NCI-H2171 (cell line): ENCODE measurements at regions not wholly inside any gene's neighbourhood (a gene's known extent, or its start where the extent isn't known, plus 50 kb on each side); places are given as distances from the start of the nearest gene placed in this dataset.

Experiments used
- DNase-seq: peaks from one replicate; lab custom pipeline; 2025; lab: John Stamatoyannopoulos, UW

- DNase-seq, result no peak
Measured at GRCh38 chr13:39858794-39859193, 203.3 kb downstream of the COG6 start.

GRCh38 chr13:39859898-39860297, 204.4 kb downstream of the COG6 start:
- DNase-seq, result no peak

- no peak for DNase-seq
Measured at GRCh38 chr13:39862900-39863299, 207.4 kb downstream of the COG6 start.

GRCh38 chr13:39864221-39864620, 208.8 kb downstream of the COG6 start:
- no peak for DNase-seq

- DNase-seq, result no peak
Measured at GRCh38 chr13:39866722-39867121, 211.3 kb downstream of the COG6 start.

GRCh38 chr13:39867807-39868206, 212.3 kb downstream of the COG6 start:
- no peak for DNase-seq

GRCh38 chr13:39870197-39870747, 214.8 kb downstream of the COG6 start:
- no peak for DNase-seq

GRCh38 chr13:39874331-39875053, 219.0 kb downstream of the COG6 start:
- peak; percentile 50 for DNase-seq

GRCh38 chr13:39875111-39875987, 219.9 kb downstream of the COG6 start:
- no peak for DNase-seq

- no peak for DNase-seq
Measured at GRCh38 chr13:39876258-39876657, 220.8 kb downstream of the COG6 start.

GRCh38 chr13:39877134-39877533, 221.7 kb downstream of the COG6 start:
- no peak for DNase-seq

GRCh38 chr13:39879286-39880035, 224.0 kb downstream of the COG6 start:
- DNase-seq, result no peak

- no peak for DNase-seq
Measured at GRCh38 chr13:39881383-39881782, 225.9 kb downstream of the COG6 start.

- DNase-seq, result no peak
Measured at GRCh38 chr13:39881887-39882286, 226.4 kb downstream of the COG6 start.

GRCh38 chr13:39884166-39884565, 228.7 kb downstream of the COG6 start:
- no peak for DNase-seq

GRCh38 chr13:39886336-39886735, 230.9 kb downstream of the COG6 start:
- no peak for DNase-seq

GRCh38 chr13:39887387-39887786, 231.9 kb downstream of the COG6 start:
- DNase-seq, result no peak

- DNase-seq, result no peak
Measured at GRCh38 chr13:39888865-39889810, 233.7 kb downstream of the COG6 start.

- DNase-seq, result no peak
Measured at GRCh38 chr13:39890537-39890936, 235.1 kb downstream of the COG6 start.

- no peak for DNase-seq
Measured at GRCh38 chr13:39892721-39893685, 237.5 kb downstream of the COG6 start.
